Peyer's patch (tissue), 4 donors: ENCODE measurements at regions not wholly inside any gene's neighbourhood (a gene's known extent, or its start where the extent isn't known, plus 50 kb on each side); places are given as distances from the start of the nearest gene placed in this dataset.

Experiments used
- POLR2A ChIP-seq, 2 donors: fragments of 450-650 bp; IDR thresholded peaks; one replicate each; pipeline ENCODE4 v1.5.1; 2017; ENCODE audit warnings: antibody characterized with exemption in 2 of 2, mild to moderate bottlenecking in 2 of 2, moderate library complexity in 2 of 2
- TF ChIP-seq, protein P1 (sequence below), 6 experiments: fragments of 450-650 bp in 4 of 6; fragments of 200-600 bp in 2 of 6; sonication (generic) in 1 of 6; IDR thresholded peaks; one replicate each; pipeline ENCODE4 v1.5.1; 2017 to 2019; ENCODE audit warnings: antibody characterized with exemption in 6 of 6, mild to moderate bottlenecking in 3 of 6, moderate library complexity in 1 of 6

DNA sequence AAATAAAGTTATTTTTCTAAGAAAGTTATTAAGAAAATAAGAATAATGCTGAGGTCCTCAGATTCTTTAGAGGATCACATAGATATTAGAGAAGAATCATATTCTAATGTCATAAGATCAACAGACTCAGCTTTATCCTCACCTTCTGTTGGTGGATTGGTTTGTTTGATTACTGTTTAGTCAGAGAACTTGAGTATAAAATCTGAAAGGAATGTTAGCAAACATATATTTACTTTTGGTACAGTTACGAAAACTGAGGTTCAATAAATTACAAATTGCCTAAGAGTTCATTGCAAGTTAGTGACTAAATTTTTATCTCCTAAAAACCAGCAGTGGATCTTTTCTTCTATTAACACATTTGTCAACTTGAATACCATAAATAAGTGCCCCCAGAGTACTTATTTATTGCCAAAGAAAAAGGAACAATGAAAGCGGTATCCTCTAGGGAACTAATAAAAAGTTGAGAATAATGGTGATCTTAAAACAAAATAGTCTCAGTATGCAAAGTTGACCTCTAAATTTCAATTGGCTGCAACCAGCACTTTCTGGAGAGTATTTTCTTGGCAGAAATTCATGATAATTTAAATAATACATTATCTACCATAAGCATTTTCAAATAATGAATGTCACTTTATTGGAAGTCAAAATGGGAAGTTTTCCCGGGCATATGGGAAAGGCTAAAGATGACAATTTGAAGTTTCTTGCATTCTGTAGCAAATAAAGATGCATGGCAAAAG lies 296.8 kb downstream of the OTOL1 start:
- TF ChIP-seq POLR2A (IDR thresholded peaks at IDR 0.05) = no peak
- TF ChIP-seq, protein P1, sequence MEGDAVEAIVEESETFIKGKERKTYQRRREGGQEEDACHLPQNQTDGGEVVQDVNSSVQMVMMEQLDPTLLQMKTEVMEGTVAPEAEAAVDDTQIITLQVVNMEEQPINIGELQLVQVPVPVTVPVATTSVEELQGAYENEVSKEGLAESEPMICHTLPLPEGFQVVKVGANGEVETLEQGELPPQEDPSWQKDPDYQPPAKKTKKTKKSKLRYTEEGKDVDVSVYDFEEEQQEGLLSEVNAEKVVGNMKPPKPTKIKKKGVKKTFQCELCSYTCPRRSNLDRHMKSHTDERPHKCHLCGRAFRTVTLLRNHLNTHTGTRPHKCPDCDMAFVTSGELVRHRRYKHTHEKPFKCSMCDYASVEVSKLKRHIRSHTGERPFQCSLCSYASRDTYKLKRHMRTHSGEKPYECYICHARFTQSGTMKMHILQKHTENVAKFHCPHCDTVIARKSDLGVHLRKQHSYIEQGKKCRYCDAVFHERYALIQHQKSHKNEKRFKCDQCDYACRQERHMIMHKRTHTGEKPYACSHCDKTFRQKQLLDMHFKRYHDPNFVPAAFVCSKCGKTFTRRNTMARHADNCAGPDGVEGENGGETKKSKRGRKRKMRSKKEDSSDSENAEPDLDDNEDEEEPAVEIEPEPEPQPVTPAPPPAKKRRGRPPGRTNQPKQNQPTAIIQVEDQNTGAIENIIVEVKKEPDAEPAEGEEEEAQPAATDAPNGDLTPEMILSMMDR (IDR thresholded peaks at IDR 0.05) = no peak
